NCI-H1417 treated with DMSO at 0.1 percent for 48 hours (cell line): ENCODE measurements at regions not wholly inside any gene's neighbourhood (a gene's known extent, or its start where the extent isn't known, plus 50 kb on each side); places are given as distances from the start of the nearest gene placed in this dataset.
"Not testable (repeated sequence)": the region's sequence is repeated elsewhere in the genome, so short reads cannot be mapped to it uniquely, and the experiment has no call there.

Experiments
- DNase-seq: peaks from one replicate; lab custom pipeline; 2025; lab: John Stamatoyannopoulos, UW

DNA sequence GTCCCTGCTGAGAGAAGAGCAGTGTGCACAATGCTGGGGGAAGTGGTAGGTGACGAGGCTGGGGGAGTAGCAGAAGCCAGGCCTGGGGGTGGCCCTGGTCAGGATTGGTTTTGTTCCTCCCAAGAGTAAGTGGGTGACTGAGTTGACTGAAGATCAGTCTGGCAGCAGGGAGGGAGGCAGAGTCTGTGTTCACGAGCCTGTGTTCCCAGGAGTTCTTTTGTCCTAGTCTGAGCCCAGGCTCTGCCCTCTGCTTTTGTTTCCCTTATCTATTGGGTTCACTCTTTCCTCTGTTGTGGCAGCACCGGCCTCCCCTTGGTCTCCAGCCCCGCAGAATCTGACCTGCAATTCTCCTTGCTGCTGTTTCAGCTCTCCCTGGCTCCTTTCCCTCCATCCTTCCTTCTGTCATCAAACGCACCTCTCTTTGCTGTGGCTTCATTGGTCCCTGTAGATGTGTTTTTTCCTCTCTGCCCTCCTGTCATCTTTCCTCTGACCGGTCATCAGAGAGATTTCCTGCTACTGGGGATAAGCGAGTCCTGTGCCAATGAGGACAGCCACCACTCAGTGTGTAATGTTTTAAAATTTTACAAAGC is 607.4 kb downstream of the KIF4B start:
- DNase-seq, result no peak

DNA sequence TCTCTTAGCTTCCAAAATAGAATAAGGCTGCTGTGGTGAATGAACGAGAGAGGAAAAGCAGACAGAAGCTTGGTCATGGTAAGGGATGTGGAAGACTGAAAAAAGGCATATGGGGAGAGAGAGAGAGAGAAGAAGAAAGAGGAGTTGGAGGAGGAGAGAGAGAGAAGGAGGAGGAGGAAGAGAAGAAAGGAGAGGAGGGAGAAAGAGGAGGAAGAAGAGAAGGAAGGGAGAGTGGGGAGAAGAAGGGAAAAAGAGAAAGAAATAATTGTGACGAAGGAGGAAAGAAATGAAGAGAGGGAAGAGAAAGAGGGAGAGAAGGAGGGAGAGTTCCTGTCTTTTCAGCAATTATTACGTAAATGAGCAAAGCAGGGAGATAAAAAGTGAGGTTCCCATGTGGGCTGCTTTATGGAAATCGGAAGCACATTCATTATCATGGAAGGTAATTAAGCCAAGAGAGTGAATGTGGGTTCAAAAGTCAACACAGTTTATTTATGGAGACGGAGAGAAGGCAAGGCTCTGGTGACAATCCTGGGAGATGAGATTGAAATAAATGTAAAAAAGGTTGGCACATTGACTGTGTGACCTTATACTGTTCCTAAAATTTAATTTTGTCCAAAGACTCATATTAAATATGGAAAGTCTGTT is 611.2 kb downstream of the KIF4B start:
- no peak for DNase-seq

DNA sequence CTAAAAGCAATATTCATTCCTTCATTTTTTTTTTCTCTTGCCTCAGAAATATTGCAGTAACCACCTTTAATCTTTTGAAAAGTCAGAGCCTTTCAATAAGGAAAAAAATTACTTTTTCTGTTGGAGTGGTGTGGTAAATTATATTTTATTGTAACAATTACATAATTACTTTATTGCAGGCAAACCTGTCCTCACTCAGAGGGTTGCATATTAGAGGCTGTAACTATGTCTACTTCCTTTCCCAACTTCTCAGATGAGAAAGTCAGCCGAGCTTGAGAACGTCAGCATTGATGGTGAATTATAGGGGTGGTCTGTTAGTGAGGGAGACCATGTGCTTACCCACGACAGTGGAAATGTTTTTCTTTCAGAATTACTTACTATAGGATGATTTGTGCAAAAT is 611.8 kb downstream of the KIF4B start:
- no peak for DNase-seq

DNA sequence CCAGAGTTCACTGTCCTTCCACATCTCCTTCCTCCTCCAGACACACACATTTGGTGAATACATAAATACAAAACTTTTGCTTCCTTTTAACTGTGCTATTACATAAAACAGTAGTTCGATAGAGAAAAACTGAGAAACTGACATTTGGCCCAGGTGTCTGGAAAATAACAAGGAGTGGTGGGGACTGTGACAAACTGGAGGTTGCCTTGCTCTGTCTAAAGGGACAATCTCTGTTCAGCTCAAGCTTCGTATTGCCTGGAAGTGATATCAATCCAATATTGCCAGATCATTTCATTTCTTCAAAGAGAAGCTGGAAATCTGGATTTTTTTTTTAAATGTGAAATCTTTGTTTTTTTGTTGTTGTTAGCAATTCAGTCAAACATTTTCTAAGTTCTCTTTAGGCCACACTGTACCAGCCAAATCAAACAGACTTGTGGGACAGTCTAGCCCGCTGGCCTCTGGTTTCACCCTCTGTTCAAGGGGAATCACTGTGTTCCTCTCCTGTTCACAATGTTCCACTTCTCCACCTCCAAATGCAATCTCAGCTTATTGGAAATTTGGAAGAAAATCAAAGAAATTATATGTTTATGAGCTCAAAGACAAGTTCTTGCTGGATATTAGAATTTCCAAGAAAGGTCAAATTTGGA is 612.5 kb downstream of the KIF4B start:
- no peak for DNase-seq

DNA sequence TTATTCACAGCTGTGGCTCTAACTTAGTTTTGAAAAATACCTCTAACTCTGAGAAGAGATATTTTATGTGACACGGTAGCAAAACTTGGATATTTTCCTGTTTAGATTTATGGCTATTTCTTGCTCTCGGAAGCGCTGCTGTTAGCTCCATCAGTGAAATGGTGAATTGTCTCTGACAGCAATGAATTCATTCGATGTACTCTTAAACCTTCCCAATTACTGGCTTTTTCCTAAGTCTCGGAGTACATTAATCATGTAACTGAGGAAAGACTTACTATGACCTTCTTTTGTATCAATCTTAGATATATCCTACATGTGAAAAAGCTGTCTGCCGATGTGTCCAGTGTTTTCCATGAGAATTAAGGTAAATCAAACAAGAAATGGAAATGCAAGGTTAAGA is 613.0 kb downstream of the KIF4B start:
- no peak for DNase-seq

DNA sequence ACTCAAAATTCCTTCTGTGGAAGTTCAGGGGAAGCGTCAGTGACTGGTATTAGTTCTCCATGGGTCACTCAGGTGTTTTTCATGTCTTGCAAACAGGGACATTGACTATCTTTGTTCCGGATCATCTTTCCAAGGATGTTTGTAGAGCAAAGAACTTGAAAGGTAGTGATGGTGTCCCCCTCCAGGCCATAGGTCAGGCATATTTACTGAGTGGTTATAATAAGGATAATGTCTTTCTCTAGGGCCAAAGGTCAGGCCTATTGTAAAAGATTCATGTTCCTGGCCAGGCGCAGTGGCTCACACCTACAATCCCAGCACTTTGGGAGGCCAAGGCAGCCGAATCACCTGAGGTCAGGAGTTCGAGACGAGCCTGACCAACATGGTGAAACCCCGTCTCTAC is 614.8 kb downstream of the KIF4B start:
- no peak for DNase-seq

DNA sequence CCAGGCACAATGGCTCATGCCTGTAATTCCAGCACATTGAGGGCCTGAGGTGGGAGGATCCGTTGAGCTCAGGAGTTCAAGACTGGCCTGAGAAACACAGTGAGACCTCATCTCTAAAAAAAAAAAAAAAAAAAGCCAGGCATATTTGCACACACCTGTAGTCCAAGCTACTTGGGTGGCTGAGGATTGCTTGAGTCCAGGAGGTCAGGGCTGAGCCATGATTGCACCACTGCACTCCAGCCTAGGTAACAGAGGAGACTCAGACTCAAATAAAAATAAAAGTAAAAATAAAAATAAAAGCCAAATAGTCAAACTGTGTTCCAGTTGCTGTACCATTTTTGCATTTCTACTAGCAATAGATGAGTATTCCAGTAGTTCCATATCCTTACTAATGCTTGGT is 616.0 kb downstream of the KIF4B start:
- DNase-seq, result no peak

DNA sequence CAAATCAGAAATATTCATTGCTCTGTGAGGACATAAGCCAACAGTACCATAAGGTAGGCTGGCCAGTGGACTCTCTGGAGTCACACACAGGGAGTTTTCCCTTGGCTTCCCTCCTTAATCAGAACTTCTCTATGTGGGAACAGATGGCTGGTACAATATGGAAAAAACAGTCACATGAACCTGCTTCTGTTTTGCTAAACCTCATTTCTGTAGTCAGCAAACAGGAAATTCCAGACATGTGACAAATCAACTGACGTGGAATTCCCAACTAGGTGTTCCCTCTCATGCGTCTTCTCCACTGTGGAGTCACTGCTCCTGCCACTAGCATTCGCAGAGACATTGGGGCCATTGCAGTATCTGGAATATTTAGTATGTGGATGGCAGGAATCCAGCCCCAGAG is 617.6 kb downstream of the KIF4B start:
- no peak for DNase-seq

DNA sequence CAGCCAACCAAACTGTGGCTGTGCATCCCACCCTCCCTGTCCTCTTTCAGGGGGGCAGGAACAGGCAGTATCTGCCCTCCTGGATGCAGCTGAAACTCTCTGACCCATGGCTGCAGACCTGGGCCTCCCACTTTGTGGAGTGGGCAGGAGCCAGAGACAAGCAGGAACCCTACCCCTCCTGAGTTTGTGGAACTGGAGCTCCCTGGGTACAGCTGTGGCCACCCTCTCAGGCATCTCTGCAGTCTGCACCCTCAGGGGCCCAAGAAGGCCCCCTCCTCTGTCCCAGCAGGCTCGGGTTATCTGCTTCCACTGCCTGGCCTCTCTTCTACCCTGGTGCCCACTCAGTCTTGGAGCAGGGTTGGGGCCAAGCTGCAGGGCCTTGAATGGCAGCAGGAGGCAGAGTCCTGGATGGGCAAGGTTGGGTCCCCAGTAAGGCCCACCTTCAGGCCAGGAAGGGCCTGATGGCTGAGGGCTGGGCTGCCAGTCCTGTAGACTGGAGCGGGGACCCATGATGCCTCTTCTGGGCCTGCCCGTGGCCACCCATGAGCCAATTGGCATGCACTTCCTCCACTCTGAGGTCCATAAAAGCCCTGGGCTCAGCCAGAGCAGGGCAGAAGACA is 619.9 kb downstream of the KIF4B start:
- DNase-seq, result no peak

DNA sequence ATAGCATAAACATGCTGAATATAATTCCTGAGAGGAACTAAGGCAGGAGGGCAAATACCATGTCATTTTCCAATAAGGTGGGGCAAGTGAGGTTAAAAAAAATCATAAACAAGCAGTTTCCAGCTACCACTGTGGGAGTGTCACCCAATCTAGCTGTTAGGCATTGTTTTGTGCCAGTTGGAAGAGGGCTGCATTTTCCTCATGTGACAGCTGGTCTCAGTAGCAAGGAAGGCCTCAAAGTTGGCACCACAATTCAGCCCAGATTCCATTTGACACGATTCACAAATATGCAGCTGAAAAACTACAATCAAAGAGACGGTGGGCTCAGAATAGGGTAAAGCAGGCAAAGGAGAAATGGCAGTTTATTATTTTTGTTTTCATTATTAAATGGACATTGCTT is 636.1 kb downstream of the KIF4B start:
- no peak for DNase-seq

DNA sequence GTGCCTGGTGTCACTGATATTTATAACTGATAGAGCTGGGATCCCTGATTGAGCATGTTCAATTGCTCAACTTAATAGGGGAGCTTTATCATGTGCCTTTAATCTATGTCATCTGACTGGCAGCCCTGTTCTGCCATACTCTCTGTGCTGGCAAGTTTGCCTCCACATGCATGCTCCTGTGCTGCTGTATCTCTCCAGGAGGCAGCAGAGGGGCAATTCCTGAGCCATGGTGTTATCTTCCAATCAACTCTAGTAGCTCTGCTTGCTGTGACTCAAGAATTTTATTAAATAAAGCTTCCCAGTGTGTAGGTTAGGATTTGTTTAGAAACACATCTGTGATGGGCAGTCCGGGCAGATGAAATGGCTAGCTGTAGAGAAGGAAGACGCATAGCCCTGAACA is 642.0 kb downstream of the KIF4B start:
- DNase-seq, result no peak

DNA sequence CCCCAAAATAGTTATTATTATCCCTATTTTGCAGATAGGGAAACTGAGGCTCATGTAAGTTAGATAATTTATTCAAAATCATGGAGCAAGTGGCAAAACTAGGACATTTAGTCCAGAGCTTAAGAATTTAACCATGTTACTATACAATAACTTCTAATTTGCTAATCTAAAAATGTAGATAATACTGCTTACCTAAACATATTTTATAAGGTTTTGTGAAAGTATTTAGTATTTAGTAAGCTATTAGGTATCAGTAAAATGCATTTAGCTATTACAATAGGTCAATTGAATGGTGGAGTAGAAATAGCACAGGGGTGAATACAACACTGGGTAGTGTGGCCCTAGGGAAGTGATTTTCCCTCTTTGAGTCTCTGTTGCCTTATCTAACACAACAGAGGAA is 648.3 kb downstream of the KIF4B start:
- no peak for DNase-seq

DNA sequence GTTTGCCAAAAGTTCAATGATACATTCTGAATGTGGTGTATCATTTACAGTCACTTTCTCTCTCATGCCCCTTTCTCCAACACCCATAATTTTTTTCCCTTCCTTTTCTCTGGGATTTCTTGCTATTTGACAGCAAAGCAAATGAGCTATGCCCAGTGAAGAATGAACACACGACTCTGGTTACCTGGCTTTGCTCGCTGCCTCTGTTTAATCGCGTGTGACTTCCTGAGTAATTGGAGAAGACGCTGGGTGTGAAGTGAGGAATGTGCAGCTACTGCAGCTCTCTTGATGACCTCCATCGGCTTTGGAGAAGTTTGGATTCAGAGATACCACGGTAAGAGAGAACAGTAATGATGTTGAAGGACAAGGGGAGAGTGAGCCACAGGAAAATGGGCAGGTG is 651.8 kb downstream of the KIF4B start:
- no peak for DNase-seq

DNA sequence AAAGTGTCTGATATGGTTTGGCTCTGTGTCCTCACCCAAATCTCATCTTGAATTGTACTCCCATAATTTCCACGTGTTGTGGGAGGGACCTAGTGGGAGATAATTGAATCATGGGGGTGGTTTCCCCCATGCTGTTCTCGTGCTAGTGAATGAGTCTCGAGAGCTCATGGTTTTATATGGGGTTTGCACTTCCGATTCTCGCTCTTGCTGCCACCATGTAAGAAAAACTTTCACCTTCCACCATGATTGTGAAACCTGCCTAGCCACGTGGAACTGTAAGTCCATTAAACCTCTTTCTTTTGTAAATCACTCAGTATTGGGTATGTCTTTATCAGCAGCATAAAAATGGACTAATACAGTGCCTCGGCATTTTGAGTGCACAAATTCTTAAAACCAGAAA is 655.0 kb upstream of the SGCD start:
- DNase-seq, result not testable (repeated sequence)

DNA sequence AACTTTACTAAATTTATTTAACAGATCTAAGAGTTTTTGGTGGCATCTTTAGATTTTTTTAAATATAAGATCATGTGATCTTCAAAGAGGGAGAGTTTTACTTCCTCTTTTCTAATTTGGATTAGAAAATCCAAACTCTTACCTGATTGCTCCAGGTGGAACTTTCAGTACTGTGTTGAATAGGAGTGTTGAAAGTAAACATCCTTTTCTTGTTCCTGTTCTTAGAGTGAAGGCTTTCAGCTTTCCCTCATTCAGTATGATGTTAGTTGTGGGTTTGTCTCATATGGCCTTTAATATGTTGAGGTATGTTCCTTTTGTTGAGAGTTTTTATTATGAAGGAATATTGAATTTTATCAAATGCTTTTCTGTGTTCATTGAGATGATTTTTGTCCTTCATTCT is 650.0 kb upstream of the SGCD start:
- no peak for DNase-seq

DNA sequence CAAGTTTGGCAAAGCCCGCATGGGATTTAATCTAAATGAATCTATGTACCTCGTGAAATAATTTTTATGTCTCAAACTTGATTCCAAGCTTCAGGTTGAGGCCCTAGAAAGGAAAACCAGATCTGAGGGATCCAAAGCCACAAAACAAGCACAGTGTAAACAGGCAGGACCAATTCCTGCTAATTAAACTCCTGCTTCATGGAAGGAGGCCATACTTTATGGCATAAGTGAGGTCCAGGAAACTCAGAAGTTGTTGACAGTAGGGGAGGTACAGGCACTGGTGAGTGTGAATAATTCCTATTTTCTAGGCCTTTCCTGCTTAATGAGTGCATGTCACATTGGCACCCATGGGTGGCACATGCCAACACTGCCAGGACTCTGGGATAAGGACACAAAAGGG is 648.6 kb upstream of the SGCD start:
- DNase-seq, result no peak

DNA sequence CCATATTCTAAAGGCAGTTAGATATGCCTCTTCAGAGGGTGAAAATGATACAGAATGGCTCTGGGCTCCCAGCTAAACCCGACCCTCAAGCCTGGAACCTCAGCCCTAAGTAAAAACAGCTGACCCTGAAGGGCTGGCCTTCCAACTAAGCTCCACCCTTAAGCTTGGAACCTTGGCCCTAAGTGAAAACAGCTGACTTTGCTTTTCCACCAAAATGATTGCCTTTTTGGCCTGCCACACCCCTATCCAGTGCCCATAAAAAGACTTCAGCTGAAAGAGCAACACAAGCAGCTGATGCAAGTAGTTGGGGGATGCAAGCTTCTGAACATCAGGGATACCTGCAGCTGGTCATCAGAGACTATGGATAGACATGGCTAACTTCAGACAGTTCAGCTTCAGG is 647.4 kb upstream of the SGCD start:
- DNase-seq, result no peak

DNA sequence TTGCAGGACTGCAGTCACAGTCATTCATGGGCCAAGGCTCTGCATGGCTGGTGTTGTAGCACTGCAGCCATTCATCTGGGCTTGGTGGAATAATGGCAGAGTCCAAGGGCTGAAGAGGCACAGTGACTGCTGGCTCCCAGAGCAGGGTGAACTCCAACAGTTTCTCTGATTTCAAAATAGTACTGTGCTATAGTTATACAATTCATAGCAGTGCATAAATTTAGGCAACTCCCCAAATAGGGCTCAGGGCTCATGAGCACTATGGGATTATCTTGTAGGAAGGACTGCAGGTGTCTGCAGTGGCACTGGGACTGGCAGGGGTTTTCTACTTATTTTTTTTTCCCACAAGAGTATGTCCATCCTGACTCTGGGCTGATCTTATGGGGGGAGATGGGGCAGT is 642.5 kb upstream of the SGCD start:
- no peak for DNase-seq

DNA sequence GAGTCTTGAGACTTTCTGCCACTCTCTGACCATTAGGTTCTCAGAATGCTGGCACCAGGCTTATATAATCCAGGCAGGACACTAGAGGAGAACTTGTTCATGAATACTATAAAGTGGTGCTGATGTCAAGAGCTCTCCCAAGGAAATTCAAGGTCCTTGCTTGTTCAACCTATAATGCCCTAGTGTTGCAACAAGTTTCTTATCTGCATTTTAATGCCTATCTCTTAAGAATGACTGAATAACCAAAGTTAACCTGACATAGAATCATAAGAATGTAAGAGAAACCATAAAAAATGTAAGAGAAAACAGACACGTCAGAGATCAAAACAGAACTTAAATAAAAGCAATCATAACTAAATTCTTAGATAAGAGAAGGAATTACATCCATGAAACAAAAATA is 640.8 kb upstream of the SGCD start:
- DNase-seq, result no peak

DNA sequence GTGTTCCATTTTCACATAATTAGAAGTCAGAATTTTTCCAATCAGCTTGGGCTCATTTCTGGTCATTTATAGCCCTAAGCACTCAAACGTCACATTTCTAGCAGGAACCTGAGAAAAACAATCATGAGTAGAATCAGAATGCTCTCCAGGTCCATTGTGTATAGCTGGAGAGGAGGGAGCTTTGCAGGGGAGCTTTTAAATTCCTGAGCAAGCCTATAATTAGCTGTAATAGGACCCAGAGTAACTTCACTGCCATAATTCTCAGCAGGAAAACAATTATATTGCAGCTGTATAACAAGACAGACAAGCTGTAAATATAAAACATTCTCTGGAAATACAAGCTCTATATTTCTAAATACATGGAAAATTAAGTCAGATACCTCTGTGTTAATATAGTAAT is 637.6 kb upstream of the SGCD start:
- peak; percentile 36 for DNase-seq

DNA sequence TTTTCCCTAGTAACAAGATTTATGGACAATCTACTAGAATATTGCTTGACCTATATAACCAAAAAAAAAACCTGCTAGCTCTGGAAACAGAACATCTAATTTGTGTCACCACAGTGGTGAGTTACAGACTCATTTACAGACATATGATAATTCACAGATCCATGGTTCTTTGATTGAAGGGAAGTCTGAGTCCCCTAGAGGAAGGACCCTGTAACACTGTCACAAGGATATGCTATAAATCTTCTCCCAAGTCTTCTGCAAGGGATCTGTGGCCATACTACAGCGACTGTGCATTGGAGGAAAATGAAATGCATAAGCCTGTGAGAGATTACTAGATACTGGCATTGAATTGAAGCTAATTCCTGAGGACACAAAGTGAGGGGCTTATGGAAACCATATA is 630.6 kb upstream of the SGCD start:
- no peak for DNase-seq

DNA sequence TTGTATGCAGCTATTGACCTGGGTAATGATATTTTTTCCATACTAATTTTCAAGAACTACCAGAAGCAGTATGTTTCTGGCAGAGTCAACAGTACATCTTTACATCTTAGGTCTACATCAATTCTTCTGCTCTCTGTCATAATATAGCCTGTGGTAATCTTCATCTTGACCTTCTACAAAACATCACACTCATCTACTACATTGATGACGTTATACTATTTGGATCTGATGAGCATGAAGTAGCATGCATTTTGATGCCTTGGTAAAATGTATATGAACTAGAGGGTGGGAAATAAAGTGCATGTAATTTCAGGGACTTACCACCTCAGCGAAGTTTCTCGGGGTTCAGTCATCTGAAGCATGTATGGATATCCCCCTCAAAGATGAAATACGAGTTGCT is 629.7 kb upstream of the SGCD start:
- DNase-seq, result no peak

DNA sequence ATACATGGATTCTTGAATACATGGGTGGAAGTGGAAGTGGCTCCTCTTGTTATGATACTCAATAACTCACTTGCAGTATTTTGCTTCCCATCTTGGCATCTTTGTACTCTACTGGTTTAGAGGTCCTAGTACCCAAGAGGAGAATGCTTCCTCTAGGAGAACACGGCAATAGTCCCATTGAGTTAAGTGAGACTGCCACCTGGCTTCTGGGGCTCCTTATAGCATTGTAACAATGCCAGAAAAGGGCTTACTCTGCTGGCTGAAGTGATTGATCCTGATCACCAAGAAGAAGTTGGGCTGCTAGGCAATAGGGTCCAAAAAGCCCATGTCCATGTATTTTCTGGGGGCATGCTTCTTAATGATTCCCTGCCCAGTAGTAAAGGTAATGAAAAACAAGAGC is 627.6 kb upstream of the SGCD start:
- DNase-seq, result no peak

DNA sequence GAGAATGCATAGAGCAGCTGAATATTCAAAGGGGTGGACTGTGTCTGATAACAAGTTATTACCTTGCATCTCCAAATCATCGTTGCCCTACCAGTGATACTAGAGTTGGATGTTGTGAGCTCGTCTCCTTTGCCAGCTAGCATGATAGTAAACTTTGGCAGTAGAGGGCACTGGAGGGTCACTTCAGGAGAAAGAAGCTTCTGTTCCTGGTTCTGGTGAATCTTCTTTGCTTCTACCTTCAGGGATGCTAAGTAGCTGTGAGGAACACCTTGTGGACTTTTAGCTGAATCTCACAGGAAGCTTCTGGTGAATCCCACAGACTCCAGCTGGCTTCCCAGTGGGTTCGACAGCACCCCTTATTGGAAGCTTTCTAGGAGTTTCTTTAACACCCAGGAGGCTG is 626.6 kb upstream of the SGCD start:
- no peak for DNase-seq
